ENCODE measurements at regions not wholly inside any gene's neighbourhood (a gene's known extent, or its start where the extent isn't known, plus 50 kb on each side); places are given as distances from the start of the nearest gene placed in this dataset.
"Not testable (repeated sequence)": the region's sequence is repeated elsewhere in the genome, so short reads cannot be mapped to it uniquely, and the experiment has no call there.

DNA sequence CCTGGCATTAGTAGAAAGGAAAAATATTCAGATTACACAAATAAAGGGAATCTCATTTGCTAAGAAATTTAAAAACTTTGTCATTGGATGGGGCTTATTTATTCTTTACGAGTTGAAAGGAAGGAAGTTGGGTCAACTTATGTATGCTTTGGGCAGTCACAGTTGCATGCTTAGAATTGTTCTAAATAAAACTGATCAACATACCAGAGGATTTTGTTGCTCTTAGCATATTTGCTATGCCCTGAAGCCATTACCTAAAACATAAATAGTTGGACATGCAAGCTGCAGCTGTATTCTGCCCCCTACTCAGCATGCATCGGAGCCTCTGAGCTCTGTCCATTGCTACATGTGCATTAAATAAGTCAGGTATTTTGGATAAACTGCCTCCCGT is 172.7 kb upstream of the MEF2C start:
- no peaks in the 10 kb centered on the region for H3K27me3 ChIP-seq (ENCODE audit: control insufficient read depth in 1 of 2, insufficient read depth in 2 of 2, low read length in 1 of 2)
- H3K27ac ChIP-seq (ENCODE audit: low read depth in 1 of 2, low read length in 2 of 2): no peak overlapping the region
- H3K9me3 ChIP-seq (ENCODE audit: control insufficient read depth, low read length): no peaks in the 10 kb centered on the region
- DNase-seq: no peak
- H3K4me3 ChIP-seq (ENCODE audit: low read length in 2 of 2): no peak overlapping the region
- 88% methylated on average over 3 of the region's 3 CpGs for WGBS, 2 donors
- intact Hi-C loops (cut with DNase I): no loop called here
- ATAC-seq (ENCODE audit: low FRiP score): no peak
- H3K36me3 ChIP-seq (ENCODE audit: control insufficient read depth in 1 of 2, insufficient read depth in 2 of 2, low read length in 1 of 2): peaks cover 0 to 3% of the 10 kb centered on the region in 2 donors
- H3K4me1 ChIP-seq (ENCODE audit: control insufficient read depth in 1 of 2, insufficient read depth in 2 of 2, low read length in 2 of 2): no peaks in the 10 kb centered on the region

DNA sequence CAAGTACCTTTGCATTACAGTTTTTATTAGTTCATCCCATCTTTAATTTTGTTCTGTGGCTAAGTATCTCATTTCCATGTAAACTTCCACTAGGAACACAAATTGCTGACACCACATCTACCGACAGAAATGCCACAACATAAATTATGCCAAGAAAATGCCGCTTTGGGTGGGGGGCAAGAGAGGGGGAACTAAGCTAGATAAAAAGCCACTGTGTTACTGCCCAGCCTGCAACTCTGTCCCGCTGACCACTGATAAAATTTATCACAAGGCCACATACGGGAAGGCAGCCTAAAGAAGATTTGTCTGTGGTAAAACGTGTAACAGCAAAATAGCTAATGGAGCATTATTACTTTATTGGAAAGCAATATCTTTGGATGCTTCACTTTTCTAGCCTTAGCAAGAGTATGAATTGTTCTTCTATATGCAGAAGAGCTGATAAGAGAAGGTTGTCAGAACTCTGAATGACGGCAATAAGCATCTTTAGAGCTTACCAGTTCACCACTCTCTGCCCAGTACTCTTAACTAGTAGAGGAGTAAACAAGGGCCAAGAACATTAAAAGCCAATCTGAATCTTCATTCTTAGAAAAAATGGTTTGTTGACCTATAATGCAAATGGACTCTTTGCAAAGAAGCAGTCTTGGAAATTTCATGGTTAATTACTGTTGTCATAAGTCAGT is 172.2 kb upstream of the MEF2C start:
- Histone ChIP-seq H3K9me3 (ENCODE audit: control insufficient read depth, low read length) (no peaks in the 10 kb centered on the region), H3K4me3 (ENCODE audit: low read length in 2 of 2) (no peak overlapping the region), H3K4me1 (ENCODE audit: control insufficient read depth in 1 of 2, insufficient read depth in 2 of 2, low read length in 2 of 2) (no peaks in the 10 kb centered on the region), H3K27ac (ENCODE audit: low read depth in 1 of 2, low read length in 2 of 2) (no peak overlapping the region), H3K27me3 (ENCODE audit: control insufficient read depth in 1 of 2, insufficient read depth in 2 of 2, low read length in 1 of 2) (no peaks in the 10 kb centered on the region), H3K36me3 (ENCODE audit: control insufficient read depth in 1 of 2, insufficient read depth in 2 of 2, low read length in 1 of 2) (peaks cover 0 to 3% of the 10 kb centered on the region in 2 donors)
- DNase-seq: no peak
- ATAC-seq (ENCODE audit: low FRiP score): no peak
- WGBS, 2 donors: 93 to 95% methylated on average over 6 of the region's 6 CpGs
- intact Hi-C loops (cut with DNase I): no loop called here

GRCh38 chr5:89053547-89053946 is 170.6 kb upstream of the MEF2C start:
- no peaks in the 10 kb centered on the region for H3K4me1 ChIP-seq (ENCODE audit: control insufficient read depth in 1 of 2, insufficient read depth in 2 of 2, low read length in 2 of 2)
- intact Hi-C loops (cut with DNase I): no loop called here
- H3K27ac ChIP-seq (ENCODE audit: low read depth in 1 of 2, low read length in 2 of 2): no peak overlapping the region
- H3K9me3 ChIP-seq (ENCODE audit: control insufficient read depth, low read length): no peaks in the 10 kb centered on the region
- no peak overlapping the region for H3K4me3 ChIP-seq (ENCODE audit: low read length in 2 of 2)
- no peak for ATAC-seq (ENCODE audit: low FRiP score)
- peaks cover 0 to 5% of the 10 kb centered on the region in 2 donors for H3K36me3 ChIP-seq (ENCODE audit: control insufficient read depth in 1 of 2, insufficient read depth in 2 of 2, low read length in 1 of 2)
- 80 to 83% methylated on average over 4 of the region's 4 CpGs for WGBS, 2 donors
- DNase-seq: no peak
- H3K27me3 ChIP-seq (ENCODE audit: control insufficient read depth in 1 of 2, insufficient read depth in 2 of 2, low read length in 1 of 2): no peaks in the 10 kb centered on the region

GRCh38 chr5:89050062-89050461 is 167.1 kb upstream of the MEF2C start:
- WGBS, 2 donors: 93 to 94% methylated on average over 5 of the region's 5 CpGs

DNA sequence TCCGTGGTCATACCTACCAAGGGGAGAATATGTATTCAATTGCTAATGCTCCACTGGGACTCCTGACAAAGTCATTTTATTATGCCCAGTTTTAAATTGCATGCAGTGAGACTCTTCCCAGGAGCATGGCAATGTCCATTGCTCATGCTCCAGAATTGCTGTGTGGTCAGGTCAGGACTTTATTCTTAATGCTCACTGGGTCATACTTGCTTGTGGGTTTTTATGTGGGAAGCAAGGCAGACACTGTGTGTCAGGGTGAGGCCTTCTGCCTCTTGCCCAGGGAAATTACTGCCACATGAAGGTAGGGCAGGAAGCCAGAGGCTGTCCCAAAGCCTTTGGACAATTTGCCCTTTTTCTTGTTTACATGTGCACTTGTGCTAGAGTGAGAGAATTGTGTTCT is 164.6 kb upstream of the MEF2C start:
- Histone ChIP-seq H3K36me3 (ENCODE audit: control insufficient read depth in 1 of 2, insufficient read depth in 2 of 2, low read length in 1 of 2) (peaks cover 0 to 2% of the 10 kb centered on the region in 2 donors), H3K27me3 (ENCODE audit: control insufficient read depth in 1 of 2, insufficient read depth in 2 of 2, low read length in 1 of 2) (no peaks in the 10 kb centered on the region), H3K9me3 (ENCODE audit: control insufficient read depth, low read length) (no peaks in the 10 kb centered on the region), H3K4me3 (ENCODE audit: low read length in 2 of 2) (no peak overlapping the region), H3K27ac (ENCODE audit: low read depth in 1 of 2, low read length in 2 of 2) (no peak overlapping the region), H3K4me1 (ENCODE audit: control insufficient read depth in 1 of 2, insufficient read depth in 2 of 2, low read length in 2 of 2) (no peaks in the 10 kb centered on the region)
- no peak for ATAC-seq (ENCODE audit: low FRiP score)
- DNase-seq: no peak
- intact Hi-C loops (cut with DNase I): no loop called here
- 75 to 87% methylated on average over 1 of the region's 1 CpG for WGBS, 2 donors

More at GRCh38 chr5:89050062-89050461, 167.1 kb upstream of the MEF2C start:
- H3K4me1 ChIP-seq (ENCODE audit: control insufficient read depth in 1 of 2, insufficient read depth in 2 of 2, low read length in 2 of 2); DNase-seq; H3K27me3 ChIP-seq (ENCODE audit: control insufficient read depth in 1 of 2, insufficient read depth in 2 of 2, low read length in 1 of 2); ATAC-seq (ENCODE audit: low FRiP score); intact Hi-C loops (cut with DNase I); H3K9me3 ChIP-seq (ENCODE audit: control insufficient read depth, low read length); H3K27ac ChIP-seq (ENCODE audit: low read depth in 1 of 2, low read length in 2 of 2); H3K36me3 ChIP-seq (ENCODE audit: control insufficient read depth in 1 of 2, insufficient read depth in 2 of 2, low read length in 1 of 2); H3K4me3 ChIP-seq (ENCODE audit: low read length in 2 of 2): not testable (repeated sequence)

DNA sequence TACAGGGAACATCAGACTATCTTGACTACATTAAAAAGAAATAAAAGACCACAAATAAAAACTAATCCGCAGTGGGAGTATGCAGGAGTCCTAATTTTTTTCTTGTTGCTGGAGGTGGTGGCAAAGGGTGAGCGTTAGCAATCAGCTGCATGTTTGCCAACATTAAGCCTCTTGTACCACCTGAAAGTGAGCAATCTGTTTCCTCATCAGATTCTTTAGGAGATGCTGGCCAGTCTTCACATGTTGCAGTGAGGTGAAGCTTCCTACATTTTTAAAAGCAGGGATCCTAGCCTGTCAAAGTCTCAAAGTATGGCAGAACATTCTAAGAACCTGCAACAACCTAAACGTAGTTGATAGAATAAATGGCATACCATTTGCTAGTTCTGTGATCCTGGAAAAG is 162.2 kb upstream of the MEF2C start:
- intact Hi-C loops (cut with DNase I): no loop called here
- peaks cover 0 to 2% of the 10 kb centered on the region in 2 donors for H3K36me3 ChIP-seq (ENCODE audit: control insufficient read depth in 1 of 2, insufficient read depth in 2 of 2, low read length in 1 of 2)
- H3K4me3 ChIP-seq (ENCODE audit: low read length in 2 of 2): no peak overlapping the region
- H3K9me3 ChIP-seq (ENCODE audit: control insufficient read depth, low read length): no peaks in the 10 kb centered on the region
- no peaks in the 10 kb centered on the region for H3K27me3 ChIP-seq (ENCODE audit: control insufficient read depth in 1 of 2, insufficient read depth in 2 of 2, low read length in 1 of 2)
- no peak overlapping the region for H3K27ac ChIP-seq (ENCODE audit: low read depth in 1 of 2, low read length in 2 of 2)
- H3K4me1 ChIP-seq (ENCODE audit: control insufficient read depth in 1 of 2, insufficient read depth in 2 of 2, low read length in 2 of 2): peaks cover 0 to 4% of the 10 kb centered on the region in 2 donors
- ATAC-seq (ENCODE audit: low FRiP score): no peak
- 87 to 89% methylated on average over 3 of the region's 3 CpGs for WGBS, 2 donors
- DNase-seq: no peak

GRCh38 chr5:89044674-89045200 is 161.8 kb upstream of the MEF2C start:
- DNase-seq (no peak), ATAC-seq (ENCODE audit: low FRiP score) (no peak)
- H3K4me3 ChIP-seq (ENCODE audit: low read length in 2 of 2): no peak overlapping the region
- no peak overlapping the region for H3K27ac ChIP-seq (ENCODE audit: low read depth in 1 of 2, low read length in 2 of 2)
- H3K36me3 ChIP-seq (ENCODE audit: control insufficient read depth in 1 of 2, insufficient read depth in 2 of 2, low read length in 1 of 2): peaks cover 0 to 2% of the 10 kb centered on the region in 2 donors
- H3K27me3 ChIP-seq (ENCODE audit: control insufficient read depth in 1 of 2, insufficient read depth in 2 of 2, low read length in 1 of 2): no peaks in the 10 kb centered on the region
- 95 to 97% methylated on average over 5 of the region's 5 CpGs for WGBS, 2 donors
- no peaks in the 10 kb centered on the region for H3K9me3 ChIP-seq (ENCODE audit: control insufficient read depth, low read length)
- intact Hi-C loops (cut with DNase I): no loop called here
- H3K4me1 ChIP-seq (ENCODE audit: control insufficient read depth in 1 of 2, insufficient read depth in 2 of 2, low read length in 2 of 2): peaks cover 0 to 4% of the 10 kb centered on the region in 2 donors

DNA sequence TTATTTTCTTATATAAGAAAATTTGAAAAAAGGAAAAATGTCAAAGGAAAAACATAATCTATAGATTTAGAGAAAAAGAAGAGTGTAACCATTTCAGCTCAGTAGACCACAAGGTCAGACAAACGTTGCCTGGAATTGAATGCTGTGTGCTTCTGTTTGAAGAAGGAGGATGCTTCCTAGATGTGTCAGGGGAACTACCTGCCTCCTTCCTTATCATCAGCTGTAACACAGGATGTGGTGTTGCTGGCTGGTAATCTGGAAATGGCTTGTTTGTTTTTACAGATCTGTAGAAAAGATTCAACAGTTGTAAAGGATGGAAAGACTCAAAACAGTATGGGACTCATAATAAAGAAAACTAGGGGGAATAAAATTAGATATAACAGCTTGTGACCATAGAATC is 160.7 kb upstream of the MEF2C start:
- WGBS, 2 donors: 70 to 72% methylated on average over 1 of the region's 1 CpG
- Histone ChIP-seq H3K36me3 (ENCODE audit: control insufficient read depth in 1 of 2, insufficient read depth in 2 of 2, low read length in 1 of 2) (no peaks in the 10 kb centered on the region), H3K9me3 (ENCODE audit: control insufficient read depth, low read length) (no peaks in the 10 kb centered on the region), H3K27me3 (ENCODE audit: control insufficient read depth in 1 of 2, insufficient read depth in 2 of 2, low read length in 1 of 2) (no peaks in the 10 kb centered on the region), H3K4me1 (ENCODE audit: control insufficient read depth in 1 of 2, insufficient read depth in 2 of 2, low read length in 2 of 2) (peaks cover 0 to 4% of the 10 kb centered on the region in 2 donors), H3K4me3 (ENCODE audit: low read length in 2 of 2) (no peak overlapping the region), H3K27ac (ENCODE audit: low read depth in 1 of 2, low read length in 2 of 2) (no peak overlapping the region)
- ATAC-seq (ENCODE audit: low FRiP score) (no peak), DNase-seq (no peak)
- intact Hi-C loops (cut with DNase I): no loop called here

DNA sequence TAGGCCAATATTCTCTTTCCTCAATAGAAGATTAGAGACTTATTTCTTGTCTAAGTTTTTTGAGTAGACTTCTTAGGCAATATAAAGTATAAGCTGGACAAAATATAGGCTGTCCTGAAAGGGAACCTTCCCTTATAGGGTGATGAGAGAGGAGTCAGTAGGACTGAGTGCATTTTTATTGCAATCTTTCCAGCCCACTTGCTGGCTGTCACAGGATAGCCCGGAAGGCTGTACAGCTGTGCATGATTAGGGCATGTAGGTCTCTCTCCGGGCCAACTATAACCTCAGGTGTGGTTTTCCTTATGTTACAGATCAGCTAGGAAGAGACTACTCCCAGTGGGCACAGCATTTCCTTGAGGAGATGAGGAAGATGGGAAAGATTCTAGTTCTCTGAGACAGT is 159.8 kb upstream of the MEF2C start:
- H3K36me3 ChIP-seq (ENCODE audit: control insufficient read depth in 1 of 2, insufficient read depth in 2 of 2, low read length in 1 of 2): no peaks in the 10 kb centered on the region
- ATAC-seq (ENCODE audit: low FRiP score): no peak
- no peaks in the 10 kb centered on the region for H3K27me3 ChIP-seq (ENCODE audit: control insufficient read depth in 1 of 2, insufficient read depth in 2 of 2, low read length in 1 of 2)
- H3K9me3 ChIP-seq (ENCODE audit: control insufficient read depth, low read length): no peaks in the 10 kb centered on the region
- H3K27ac ChIP-seq (ENCODE audit: low read depth in 1 of 2, low read length in 2 of 2): no peak overlapping the region
- intact Hi-C loops (cut with DNase I): no loop called here
- H3K4me1 ChIP-seq (ENCODE audit: control insufficient read depth in 1 of 2, insufficient read depth in 2 of 2, low read length in 2 of 2): peaks cover 0 to 4% of the 10 kb centered on the region in 2 donors
- WGBS, 2 donors: 60 to 79% methylated on average over 2 of the region's 2 CpGs
- no peak overlapping the region for H3K4me3 ChIP-seq (ENCODE audit: low read length in 2 of 2)
- no peak for DNase-seq
